ENCODE measurements at regions not wholly inside any gene's neighbourhood (a gene's known extent, or its start where the extent isn't known, plus 50 kb on each side); places are given as distances from the start of the nearest gene placed in this dataset.

GRCh38 chrY:7320751-7321150 lies 409.2 kb upstream of the AMELY start:
- no peak for TF ChIP-seq CTCF (IDR thresholded peaks at IDR 0.05; ENCODE audit: borderline replicate concordance, extremely low read depth, low read length, poor library complexity, severe bottlenecking)
- TF ChIP-seq EZH2 (IDR thresholded peaks at IDR 0.05; ENCODE audit: borderline replicate concordance, low read depth, low read length, severe bottlenecking): no peak
